NCI-H524 treated with DMSO at 0.1 percent for 48 hours (cell line): ENCODE measurements at regions not wholly inside any gene's neighbourhood (a gene's known extent, or its start where the extent isn't known, plus 50 kb on each side); places are given as distances from the start of the nearest gene placed in this dataset.

Experiments used
- DNase-seq: peaks from one replicate; lab custom pipeline; 2025; lab: John Stamatoyannopoulos, UW

GRCh38 chr19:34118879-34119748 is 53.2 kb upstream of the LSM14A start:
- no peak for DNase-seq

- no peak for DNase-seq
Measured at GRCh38 chr19:34120141-34120540, 52.2 kb upstream of the LSM14A start.

GRCh38 chr19:34120846-34121639 is 51.3 kb upstream of the LSM14A start:
- DNase-seq, result no peak
